GM10266 (cell line): ENCODE measurements at regions not wholly inside any gene's neighbourhood (a gene's known extent, or its start where the extent isn't known, plus 50 kb on each side); places are given as distances from the start of the nearest gene placed in this dataset.
"Not testable (repeated sequence)": the region's sequence is repeated elsewhere in the genome, so short reads cannot be mapped to it uniquely, and the experiment has no call there.

ENCODE experiments used
- DNase-seq: peaks from one replicate; pipeline ENCODE4 v3.0.0; 2012; ENCODE audit errors: extremely low spot score
- CTCF ChIP-seq: IDR thresholded peaks from 2 replicates; pipeline ENCODE4 v1.5.1; 2012; ENCODE audit warnings: mild to moderate bottlenecking, low read depth; ENCODE audit not compliant: control insufficient read depth, insufficient read depth; ENCODE audit errors: missing control alignments

- no peak for DNase-seq
- TF ChIP-seq CTCF, result no peak
Observed at GRCh38 chr7:110317541-110318265, 773.2 kb upstream of the LRRN3 start.

- not testable (repeated sequence) for DNase-seq
Observed at GRCh38 chr7:110320285-110320684, 770.6 kb upstream of the LRRN3 start.

- DNase-seq, result no peak
Observed at GRCh38 chr7:110322796-110323195, 768.1 kb upstream of the LRRN3 start.

GRCh38 chr7:110326966-110327365 is 764.0 kb upstream of the LRRN3 start:
- DNase-seq, result no peak
- no peak for TF ChIP-seq CTCF

More at GRCh38 chr7:110322796-110323195, 768.1 kb upstream of the LRRN3 start:
- no peak for TF ChIP-seq CTCF

GRCh38 chr7:110336423-110336822 is 754.5 kb upstream of the LRRN3 start:
- no peak for TF ChIP-seq CTCF
- DNase-seq, result no peak

- TF ChIP-seq CTCF, result no peak
Observed at GRCh38 chr7:110337646-110338045, 753.3 kb upstream of the LRRN3 start.

GRCh38 chr7:110347081-110347480 is 743.8 kb upstream of the LRRN3 start:
- DNase-seq, result no peak
- no peak for TF ChIP-seq CTCF

More at GRCh38 chr7:110337646-110338045, 753.3 kb upstream of the LRRN3 start:
- DNase-seq, result no peak

GRCh38 chr7:110356438-110356837 is 734.5 kb upstream of the LRRN3 start:
- TF ChIP-seq CTCF, result no peak
- DNase-seq, result no peak
